GM18498 (cell line): ENCODE measurements at regions not wholly inside any gene's neighbourhood (a gene's known extent, or its start where the extent isn't known, plus 50 kb on each side); places are given as distances from the start of the nearest gene placed in this dataset.
"Not testable (repeated sequence)": the region's sequence is repeated elsewhere in the genome, so short reads cannot be mapped to it uniquely, and the experiment has no call there.

ENCODE experiments used
- ATAC-seq: cut with Tn5 transposase; IDR thresholded peaks from one replicate; pipeline ENCODE4 v1.9.1; 2021; ENCODE audit warnings: mild to moderate bottlenecking, moderate library complexity; ENCODE audit not compliant: unreplicated experiment

DNA sequence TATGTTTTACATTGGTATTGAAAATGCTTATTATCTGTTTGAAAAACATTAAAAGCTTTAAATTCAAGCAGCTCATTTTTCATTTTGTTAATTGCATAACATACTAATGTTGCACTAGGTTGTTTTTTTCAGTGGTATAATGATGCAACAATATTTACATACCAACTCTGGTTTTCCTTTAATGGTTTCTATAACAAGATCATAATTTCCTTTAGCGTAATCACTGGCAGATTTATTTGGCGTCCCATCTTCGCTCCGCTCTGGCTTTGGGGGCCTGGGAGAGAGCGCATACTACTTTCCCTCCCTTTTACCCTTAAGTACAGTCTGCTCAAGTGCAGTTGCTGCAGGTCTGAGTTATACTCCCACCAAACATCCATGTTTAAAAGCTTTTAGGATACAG lies 574.1 kb downstream of the PRKD1 start:
- no peak for ATAC-seq

DNA sequence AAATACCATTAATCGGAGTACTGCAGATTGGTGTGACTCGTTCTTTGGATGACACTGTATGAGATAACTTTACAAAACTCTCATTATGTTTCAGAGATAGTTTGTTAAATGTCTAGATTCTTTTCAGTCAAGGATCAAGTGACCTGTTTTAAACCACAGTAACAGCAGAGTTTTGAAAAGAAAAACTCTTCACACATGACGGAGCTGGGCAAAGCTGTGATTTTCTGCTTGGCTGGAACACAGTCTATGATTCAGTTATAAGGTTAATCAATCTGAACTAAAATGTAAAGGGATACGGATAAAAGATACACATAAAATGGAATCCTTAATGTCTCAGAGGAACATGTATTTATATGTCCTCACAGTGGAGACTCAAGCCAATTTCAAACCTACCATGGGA lies 573.2 kb downstream of the PRKD1 start:
- no peak for ATAC-seq

DNA sequence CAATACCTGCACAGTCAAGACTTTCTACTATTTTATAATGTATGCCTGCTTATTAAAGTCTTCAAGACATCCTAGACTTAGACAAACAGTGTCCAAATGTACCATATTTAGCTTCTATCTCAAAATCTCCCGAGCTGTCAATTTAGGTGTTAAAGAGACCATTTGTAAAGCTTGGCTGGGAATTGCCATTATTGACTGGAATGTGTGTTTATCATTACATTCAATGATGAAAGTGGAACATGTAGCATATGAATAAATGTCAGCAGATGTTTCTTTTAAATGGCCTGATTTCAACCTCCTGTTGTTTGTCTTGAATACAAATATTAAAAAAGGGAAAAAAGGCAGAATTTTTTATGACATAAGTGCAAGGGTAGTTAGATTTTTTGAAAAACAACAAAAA lies 572.3 kb downstream of the PRKD1 start:
- no peak for ATAC-seq

DNA sequence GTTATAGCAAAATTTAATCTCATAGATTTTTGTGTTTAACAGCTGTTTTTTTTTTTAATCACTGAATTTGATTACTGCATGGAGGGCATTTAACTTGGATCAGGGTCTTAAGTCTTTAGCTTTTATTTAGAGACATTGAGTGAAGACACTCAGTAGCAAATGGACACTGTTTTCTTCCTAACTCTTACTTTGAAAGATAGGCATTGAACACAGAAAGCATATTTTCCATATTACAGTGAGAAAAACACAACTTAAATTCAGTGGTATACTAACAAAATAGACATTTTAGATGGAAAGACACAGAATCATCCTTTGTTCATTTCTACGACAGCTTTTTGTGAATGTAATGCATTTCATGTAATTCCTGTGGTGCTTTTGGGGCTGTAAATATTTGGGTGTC lies 571.8 kb downstream of the PRKD1 start:
- ATAC-seq, result no peak

DNA sequence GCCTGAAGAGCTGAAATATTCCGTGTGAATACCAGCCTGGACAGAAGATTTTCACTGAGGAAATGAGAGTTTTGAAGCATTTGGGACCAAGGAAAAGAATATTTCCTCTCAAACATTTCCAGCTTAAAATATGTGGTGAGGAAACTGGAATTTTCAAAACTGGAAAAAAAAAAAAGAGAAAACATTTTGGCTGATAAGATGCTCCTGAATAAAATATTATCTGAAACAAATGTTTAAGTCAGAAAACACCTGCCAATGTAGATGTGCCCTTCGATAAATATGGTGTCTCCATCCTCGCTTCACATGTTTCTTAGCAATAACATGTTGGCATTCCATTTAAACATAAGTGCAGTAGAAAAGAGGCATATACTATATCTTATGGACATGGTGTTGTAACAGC lies 567.0 kb downstream of the PRKD1 start:
- ATAC-seq, result no peak

DNA sequence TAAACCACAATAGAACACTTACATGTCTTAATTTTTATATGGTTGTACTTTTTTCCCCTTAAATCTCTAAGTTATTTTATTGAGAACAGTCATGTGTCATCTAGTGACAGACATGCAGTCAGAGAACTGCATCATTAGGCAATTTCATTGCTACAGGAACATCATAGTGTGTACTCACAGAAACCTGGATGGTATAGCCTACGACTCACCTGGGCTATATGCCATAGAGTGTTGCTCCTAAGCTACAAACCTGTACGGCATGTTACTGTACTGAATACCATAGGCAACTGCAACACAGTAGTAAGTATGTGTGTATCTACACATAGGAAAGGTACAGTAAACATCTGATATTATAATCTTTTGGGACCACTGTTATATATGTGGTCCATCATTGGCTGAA lies 557.6 kb downstream of the PRKD1 start:
- no peak for ATAC-seq

DNA sequence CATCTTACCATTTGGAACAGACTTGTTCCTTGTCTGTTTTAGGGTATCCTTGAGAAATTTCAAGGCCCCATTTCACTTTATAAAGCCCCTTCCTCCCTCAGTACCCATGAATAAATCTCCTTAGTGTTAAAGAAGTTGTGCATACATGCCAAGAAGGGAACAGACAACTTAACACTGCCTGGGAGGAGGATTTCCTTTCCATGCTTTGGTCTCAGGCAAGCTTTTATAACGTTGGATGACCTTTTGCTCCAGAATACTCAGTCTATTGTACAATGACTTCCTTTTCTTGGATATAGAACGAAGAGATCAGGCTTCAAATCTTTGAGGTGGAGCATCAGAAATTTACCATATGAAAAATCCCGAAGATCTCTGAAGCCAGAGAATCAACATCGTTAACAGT lies 551.4 kb downstream of the PRKD1 start:
- ATAC-seq, result no peak

DNA sequence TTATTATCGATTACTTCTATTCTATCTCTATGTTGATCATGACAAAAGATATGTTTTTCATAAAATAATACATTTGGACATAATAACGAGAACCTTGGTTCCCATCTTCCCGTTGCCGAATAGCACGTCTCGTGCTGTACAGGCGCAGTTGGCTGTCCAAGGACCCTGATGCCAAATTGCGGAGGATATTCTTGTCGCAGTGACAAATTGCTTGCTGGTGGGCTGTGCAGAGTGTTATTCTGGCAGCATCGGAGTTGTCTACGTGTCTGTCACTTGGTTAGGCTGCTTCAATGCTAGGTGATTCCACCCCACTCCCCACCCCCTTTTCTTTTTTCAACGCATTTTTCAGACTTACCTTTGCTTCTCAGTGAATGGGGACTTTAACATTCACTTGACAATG lies 546.8 kb downstream of the PRKD1 start:
- no peak for ATAC-seq

DNA sequence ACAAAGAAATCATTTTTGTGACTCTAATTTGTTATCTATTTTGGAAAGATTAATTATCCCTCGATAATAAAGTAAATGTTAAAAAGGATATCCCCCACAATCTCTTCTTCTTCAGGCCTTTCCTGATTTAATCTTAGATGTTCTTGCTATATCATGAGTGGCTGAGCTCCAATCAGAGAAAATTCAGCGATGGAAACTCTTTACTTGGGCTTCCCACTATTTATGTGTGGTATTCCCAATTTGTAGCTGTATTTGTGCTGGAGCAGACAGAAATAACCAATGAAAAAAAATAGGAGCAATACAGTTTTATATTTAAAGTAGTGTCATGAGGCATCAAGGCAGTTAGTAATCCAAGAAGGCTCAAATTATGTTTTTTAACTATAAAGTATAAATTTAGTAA lies 539.1 kb downstream of the PRKD1 start:
- no peak for ATAC-seq

DNA sequence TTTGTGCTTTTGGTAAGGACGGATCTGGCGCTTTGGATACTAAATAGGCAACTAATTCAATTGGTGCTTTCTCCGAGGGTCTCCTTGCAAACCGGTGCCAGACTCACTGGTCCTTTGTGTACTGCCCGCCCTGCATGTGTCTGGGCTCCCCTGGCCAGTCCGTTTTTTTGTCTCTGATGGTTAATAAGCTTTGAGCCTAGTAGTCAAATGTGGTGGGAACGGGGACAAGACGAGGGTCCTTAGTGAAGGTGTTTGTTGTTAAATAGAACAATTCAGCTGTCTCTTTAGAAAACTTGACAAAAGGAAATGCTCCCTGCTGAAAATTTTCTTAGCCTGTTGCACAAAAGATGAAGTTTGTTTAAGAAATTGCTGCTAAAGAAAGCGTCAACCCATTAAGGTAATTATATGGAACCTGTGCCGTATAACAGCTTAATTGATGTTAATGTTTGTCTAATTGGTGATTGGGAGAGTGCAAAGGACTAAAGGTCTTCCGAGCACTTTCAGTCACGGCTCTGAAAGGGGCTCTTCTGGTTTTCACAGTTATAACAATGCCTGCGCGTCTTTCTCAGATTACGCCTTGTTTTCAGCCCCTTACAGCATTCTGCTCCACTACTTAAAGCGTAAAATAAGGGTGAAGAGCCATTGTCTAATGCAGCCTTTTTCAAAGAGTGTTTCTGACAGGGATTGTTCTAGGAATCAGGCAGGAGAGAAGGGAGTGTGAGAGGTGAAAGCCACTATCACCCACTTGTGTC lies 537.4 kb downstream of the PRKD1 start:
- no peak for ATAC-seq

DNA sequence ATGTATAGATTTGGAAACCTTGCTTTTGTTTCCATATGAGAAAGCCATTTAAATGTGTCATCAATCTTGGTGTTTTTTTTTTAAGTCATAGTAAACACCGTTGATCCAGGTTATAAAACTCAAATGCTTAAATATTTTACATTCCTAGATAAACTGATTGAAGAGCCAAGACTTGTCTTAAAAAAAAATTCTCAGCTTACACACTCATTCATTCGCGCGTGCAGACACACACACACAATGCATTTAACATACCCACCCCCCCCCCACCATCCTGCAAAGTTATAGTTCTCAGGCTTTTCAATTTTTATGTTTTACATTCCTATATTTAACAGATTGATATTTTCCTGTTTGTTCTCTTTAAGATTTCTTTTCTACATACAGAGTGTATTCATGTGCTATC lies 536.4 kb downstream of the PRKD1 start:
- no peak for ATAC-seq

DNA sequence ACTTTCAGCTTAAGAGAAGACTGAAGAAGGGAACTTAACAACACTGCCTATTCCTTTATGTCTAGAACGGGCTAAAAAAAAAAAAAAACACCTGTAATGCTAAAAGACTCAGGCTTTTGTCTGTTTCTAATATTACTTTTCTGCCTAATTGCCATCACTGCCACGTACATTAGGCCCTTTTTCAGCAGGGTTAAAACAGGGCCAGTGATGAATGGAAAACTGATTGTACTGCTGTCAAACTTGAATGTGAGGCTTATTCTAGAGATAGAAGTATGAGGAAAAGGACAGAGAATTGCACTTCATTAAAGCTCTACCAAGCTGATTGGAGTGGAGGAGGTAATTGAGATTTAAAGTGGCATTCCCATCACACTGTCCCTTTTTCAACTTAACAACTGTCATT lies 535.8 kb downstream of the PRKD1 start:
- no peak for ATAC-seq

DNA sequence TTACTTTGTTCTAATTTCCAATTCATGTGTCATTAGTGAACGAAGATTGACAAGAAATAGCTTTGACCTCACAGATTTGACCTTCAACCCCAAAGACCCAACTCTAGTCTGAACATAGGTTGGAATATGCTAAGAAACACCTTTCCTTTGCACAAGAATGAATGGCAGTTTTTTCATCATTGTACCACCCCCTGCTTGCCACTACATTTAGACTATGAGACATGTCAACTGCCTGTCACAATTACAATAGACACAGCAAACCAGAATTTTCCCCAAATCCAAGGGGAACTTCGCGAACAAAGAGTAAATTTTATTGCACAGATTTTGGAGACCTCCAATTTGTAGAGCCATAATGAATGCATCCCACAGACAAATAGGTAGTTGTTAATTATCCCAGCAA lies 535.4 kb downstream of the PRKD1 start:
- no peak for ATAC-seq

DNA sequence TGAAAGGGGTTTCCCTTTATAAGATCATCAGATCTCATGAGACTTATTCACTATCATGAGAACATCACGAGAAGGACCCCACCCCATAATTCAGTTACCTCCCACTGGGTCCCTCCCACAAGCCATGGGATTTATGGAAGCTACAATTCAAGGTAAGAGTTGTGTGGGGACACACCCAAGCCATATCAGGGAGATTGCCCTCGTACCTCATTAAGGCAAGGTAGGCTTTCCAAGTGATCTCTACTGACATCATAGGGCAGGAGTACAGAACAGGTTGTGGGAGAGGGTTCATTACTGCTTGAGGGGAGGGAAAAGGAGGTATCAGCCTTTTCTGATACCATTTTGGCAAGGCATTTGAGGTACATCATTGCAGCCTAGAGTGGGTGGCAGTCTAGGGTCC lies 524.6 kb downstream of the PRKD1 start:
- ATAC-seq, result no peak

DNA sequence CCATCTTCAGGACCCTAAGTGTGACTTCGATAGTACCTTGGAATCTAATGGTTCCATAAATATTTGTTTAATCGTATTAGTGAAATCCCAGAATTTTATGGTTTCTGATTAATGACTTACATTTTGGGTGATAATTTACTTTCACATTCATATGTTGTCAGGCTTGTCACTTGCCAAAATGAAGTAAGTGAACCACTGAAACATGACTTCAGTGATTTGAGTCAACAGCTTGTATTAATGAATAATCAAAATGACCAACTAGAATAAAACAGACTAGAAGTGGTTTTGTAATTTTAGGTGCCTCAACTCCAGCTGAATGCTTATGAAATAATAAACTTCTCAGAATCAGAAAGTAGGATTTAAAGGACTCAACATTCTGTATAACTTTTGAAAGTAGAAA lies 517.1 kb downstream of the PRKD1 start:
- ATAC-seq, result no peak

DNA sequence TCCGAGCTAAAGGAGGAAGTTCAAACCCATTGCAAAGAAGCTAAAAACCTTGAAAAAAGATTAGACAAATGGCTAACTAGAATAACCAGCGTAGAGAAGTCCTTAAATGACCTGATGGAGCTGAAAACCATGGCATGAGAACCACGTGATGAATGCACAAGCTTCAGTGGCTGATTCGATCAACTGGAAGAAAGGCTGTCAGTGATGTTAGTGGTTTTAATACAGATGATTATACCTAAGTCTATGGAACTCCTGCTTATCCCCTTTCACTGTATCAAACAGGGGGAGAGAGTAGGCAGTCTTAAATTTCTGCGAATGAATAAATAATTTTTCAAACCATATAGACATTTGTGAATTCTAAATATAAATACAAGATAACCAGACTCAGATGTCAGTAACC lies 512.7 kb downstream of the PRKD1 start:
- ATAC-seq, result not testable (repeated sequence)

DNA sequence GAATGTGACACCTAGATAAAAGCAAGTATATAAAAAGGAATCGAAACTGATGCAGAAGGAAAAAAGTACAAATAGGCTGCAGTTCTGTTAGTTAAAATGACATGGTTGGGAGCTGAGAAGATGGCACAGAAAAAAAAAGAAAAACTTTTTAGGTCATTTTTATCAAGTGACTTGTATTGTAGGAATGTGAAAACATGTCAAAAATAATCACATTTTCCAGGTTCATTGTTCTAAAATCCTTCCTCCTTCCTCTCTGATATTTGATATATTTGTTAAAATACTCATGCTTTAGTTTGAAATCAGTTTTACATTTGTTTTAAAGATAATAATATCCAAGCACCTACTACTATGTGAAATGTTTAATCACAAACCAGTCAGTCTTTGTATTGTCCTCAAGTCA lies 507.9 kb downstream of the PRKD1 start:
- no peak for ATAC-seq

DNA sequence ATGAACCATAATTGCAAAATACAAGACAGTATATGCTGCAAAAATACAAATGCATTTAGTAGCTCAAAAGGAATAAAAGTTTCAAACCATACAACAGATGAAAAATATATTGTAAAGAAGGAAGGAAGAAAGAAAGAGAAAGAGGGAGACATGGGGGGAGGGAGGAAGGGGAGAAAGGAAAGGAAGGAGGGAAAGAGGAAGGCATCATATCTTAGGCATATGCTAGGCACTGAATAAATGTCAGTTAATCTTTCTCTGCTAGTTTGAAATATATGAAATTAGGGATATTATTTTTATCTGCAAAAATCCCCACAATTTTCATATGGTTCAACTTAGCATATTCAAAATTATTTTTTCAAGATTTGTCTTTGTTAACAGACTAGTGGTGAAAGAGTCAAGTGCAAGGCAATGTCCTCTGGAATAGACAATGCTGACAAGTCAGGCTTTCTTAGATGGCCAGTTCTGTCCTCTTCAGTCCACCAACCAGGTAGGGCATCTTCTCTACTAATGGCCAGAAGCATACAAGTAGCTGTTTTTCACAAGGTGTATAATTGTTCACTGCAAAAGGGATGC lies 506.4 kb downstream of the PRKD1 start:
- ATAC-seq, result no peak

DNA sequence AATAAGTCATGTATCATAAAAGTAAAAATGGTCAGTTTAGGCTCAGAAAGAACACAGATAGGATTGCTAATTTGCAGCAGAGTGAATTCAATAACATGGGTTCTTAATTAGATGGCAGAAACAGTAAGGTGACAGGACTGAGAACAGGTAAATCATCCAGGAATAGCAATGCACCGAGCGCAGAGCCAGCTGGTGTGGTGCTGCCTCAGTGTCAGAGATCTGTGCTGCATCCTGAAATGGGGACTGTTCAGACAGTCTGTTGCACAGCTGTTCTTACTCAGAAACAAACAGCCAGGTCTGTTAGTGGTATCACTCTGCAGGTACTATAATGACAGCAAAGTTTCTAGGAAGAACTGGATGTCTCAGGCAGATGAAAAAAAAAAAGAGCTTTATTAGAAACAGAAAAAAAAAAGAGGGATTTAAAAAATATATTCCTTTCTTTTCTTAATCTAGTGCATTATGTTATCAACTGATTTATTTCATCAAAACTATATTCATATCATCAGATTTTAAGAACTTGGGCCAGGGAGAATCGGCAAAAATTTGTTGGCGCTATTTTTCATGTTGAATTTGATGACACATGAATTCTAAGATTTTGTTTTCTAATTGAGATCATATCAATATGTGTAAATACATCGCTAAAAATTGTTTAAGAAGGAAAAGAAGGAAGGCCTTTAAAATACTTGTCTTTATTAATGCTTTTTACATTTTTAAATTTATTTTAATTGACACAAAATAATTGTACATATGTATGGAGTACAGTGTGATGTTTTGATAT lies 501.8 kb downstream of the PRKD1 start:
- no peak for ATAC-seq

DNA sequence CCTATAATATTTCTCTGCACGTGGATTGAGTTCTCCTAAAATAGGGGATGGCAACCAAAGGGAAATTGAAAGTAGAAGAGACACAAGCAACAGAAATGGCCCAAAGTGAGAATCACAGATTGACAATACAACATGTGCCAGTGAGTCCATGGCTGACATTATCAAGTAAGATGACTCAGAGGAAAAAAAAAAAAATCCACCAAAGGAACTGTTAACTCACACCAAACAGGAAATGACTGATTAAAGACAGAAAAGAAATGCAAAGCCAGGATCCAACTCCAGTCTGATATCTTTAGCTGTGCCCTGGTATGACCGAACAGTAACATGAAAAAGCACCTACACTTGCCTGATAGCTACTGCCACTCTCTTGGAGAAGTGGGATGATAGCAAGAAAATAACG lies 485.0 kb downstream of the PRKD1 start:
- ATAC-seq, result no peak

DNA sequence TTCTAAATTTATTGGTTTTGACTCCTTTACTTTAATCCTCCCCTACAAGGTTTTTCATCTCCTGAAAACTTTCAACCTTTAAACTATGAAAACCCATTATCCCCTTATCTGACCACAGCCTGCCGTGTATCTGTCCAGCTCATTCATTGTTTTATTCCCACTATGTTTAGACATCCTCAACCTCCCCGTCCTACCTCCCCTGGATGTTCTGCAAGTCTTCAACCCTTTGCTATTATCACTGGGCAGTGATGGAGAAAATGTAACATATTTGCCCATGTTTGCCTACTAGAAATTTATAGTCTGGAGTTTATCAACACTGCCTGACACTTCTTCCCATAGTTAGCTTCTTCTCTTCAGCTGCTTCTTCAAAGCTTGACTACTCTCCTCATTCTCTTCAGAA lies 483.4 kb downstream of the PRKD1 start:
- no peak for ATAC-seq

DNA sequence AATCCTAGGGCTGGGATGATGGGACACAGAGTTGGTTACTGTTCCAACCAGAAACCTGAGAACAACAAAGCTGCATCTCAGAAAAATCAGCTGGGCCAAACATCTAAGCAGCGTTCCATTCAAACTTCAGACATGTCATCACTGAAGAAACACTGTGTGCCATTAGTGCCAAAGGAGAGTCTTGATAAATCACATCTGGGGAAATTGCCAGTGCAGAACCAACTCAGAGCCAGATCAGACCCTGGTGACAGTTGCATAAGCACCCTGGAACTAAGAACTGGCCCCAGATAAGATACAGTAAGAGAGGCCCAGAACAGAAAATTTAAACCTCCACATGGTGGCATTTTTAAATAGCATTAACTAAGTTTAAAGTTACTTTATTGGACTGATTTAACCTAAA lies 482.8 kb downstream of the PRKD1 start:
- no peak for ATAC-seq
